Neural progenitor cell (in vitro differentiated cells): ENCODE measurements at regions not wholly inside any gene's neighbourhood (a gene's known extent, or its start where the extent isn't known, plus 50 kb on each side); places are given as distances from the start of the nearest gene placed in this dataset.

Source experiments
- EZH2 ChIP-seq: fragments of 200-600 bp; sonication (generic); IDR thresholded peaks from 2 replicates; pipeline ENCODE4 v1.6.1; 2017; ENCODE audit warnings: antibody characterized with exemption, mild to moderate bottlenecking, moderate library complexity
- EZH2phosphoT487 ChIP-seq: fragments of 200-600 bp; sonication (generic); IDR thresholded peaks from 2 replicates; pipeline ENCODE4 v1.6.1; 2017; ENCODE audit warnings: antibody characterized with exemption
- TF ChIP-seq, protein P1 (sequence below): fragments of 200-600 bp; sonication (generic); IDR thresholded peaks from 2 replicates; pipeline ENCODE4 v1.5.1; 2017; ENCODE audit warnings: antibody characterized with exemption, mild to moderate bottlenecking

DNA sequence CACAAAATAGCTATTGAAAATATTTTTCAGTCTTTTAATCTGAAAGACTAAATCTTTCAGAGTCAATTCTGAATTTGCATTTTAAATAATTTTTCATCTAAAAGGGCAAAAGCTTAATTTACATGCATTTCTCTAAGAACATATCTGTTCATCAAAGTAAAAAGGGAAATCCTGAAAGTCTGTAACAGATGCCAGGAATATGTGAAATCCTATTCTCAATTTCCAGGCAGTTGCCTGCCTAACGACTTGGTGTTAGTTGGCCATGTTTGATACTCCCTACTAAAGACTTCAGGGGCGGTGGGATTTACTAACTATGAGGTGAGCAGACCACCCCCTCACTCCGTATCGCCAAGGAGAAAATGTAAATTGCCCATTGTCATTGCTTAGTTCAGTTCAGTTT lies 136.8 kb downstream of the KIT start:
- TF ChIP-seq, protein P1, sequence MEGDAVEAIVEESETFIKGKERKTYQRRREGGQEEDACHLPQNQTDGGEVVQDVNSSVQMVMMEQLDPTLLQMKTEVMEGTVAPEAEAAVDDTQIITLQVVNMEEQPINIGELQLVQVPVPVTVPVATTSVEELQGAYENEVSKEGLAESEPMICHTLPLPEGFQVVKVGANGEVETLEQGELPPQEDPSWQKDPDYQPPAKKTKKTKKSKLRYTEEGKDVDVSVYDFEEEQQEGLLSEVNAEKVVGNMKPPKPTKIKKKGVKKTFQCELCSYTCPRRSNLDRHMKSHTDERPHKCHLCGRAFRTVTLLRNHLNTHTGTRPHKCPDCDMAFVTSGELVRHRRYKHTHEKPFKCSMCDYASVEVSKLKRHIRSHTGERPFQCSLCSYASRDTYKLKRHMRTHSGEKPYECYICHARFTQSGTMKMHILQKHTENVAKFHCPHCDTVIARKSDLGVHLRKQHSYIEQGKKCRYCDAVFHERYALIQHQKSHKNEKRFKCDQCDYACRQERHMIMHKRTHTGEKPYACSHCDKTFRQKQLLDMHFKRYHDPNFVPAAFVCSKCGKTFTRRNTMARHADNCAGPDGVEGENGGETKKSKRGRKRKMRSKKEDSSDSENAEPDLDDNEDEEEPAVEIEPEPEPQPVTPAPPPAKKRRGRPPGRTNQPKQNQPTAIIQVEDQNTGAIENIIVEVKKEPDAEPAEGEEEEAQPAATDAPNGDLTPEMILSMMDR: no peak
- TF ChIP-seq EZH2phosphoT487 (no peak), EZH2 (no peak)
